ENCODE measurements at regions not wholly inside any gene's neighbourhood (a gene's known extent, or its start where the extent isn't known, plus 50 kb on each side); places are given as distances from the start of the nearest gene placed in this dataset.
"Not testable (repeated sequence)": the region's sequence is repeated elsewhere in the genome, so short reads cannot be mapped to it uniquely, and the experiment has no call there.

- DNase-seq (ENCODE audit: low read depth in 1 of 2, low spot score in 2 of 2), result no peak
- no peaks in the 10 kb centered on the region for H3K4me1 ChIP-seq (replicated peaks)
- H3K36me3 ChIP-seq, result no peaks in the 10 kb centered on the region
- no peaks in the 10 kb centered on the region for H3K27me3 ChIP-seq (replicated peaks)
- H3K27ac ChIP-seq, result no peak overlapping the region
- no peaks in the 10 kb centered on the region; the same call in 1 of the 2 replicates for H3K9me3 ChIP-seq (replicated peaks)
- no peak overlapping the region for H3K4me3 ChIP-seq
These were observed 297.2 kb upstream of the CRBN start for GRCh38 chr3:3476669-3477068.

GRCh38 chr3:3468596-3468995, 289.1 kb upstream of the CRBN start:
- Histone ChIP-seq H3K36me3 (no peaks in the 10 kb centered on the region), H3K4me3 (no peak overlapping the region), H3K9me3 (replicated peaks) (no peaks in the 10 kb centered on the region), H3K4me1 (replicated peaks) (no peaks in the 10 kb centered on the region), H3K27ac (no peak overlapping the region), H3K27me3 (replicated peaks) (no peaks in the 10 kb centered on the region)
- no peak for DNase-seq (ENCODE audit: low read depth in 1 of 2, low spot score in 2 of 2)

GRCh38 chr3:3464131-3464530, 284.6 kb upstream of the CRBN start:
- Histone ChIP-seq H3K9me3 (replicated peaks) (no peaks in the 10 kb centered on the region), H3K4me3 (no peak overlapping the region), H3K27me3 (replicated peaks) (no peaks in the 10 kb centered on the region), H3K4me1 (replicated peaks) (no peaks in the 10 kb centered on the region), H3K36me3 (no peaks in the 10 kb centered on the region), H3K27ac (no peak overlapping the region)
- no peak for DNase-seq (ENCODE audit: low read depth in 1 of 2, low spot score in 2 of 2)

GRCh38 chr3:3461317-3461716, 281.8 kb upstream of the CRBN start:
- Histone ChIP-seq H3K4me1 (replicated peaks) (no peaks in the 10 kb centered on the region), H3K36me3 (no peaks in the 10 kb centered on the region), H3K4me3 (no peak overlapping the region), H3K27me3 (replicated peaks) (no peaks in the 10 kb centered on the region), H3K27ac (no peak overlapping the region), H3K9me3 (replicated peaks) (no peaks in the 10 kb centered on the region)
- no peak for DNase-seq (ENCODE audit: low read depth in 1 of 2, low spot score in 2 of 2)

- Histone ChIP-seq H3K4me3 (no peak overlapping the region), H3K27me3 (replicated peaks) (no peaks in the 10 kb centered on the region), H3K4me1 (replicated peaks) (no peaks in the 10 kb centered on the region), H3K36me3 (no peaks in the 10 kb centered on the region), H3K9me3 (replicated peaks) (no peaks in the 10 kb centered on the region), H3K27ac (no peak overlapping the region)
- no peak for DNase-seq (ENCODE audit: low read depth in 1 of 2, low spot score in 2 of 2)
These were observed 269.0 kb upstream of the CRBN start for GRCh38 chr3:3448468-3448867.

- DNase-seq (ENCODE audit: low read depth in 1 of 2, low spot score in 2 of 2), result no peak
These were observed 268.1 kb upstream of the CRBN start for GRCh38 chr3:3447641-3448040.

GRCh38 chr3:3446251-3446650, 266.8 kb upstream of the CRBN start:
- H3K36me3 ChIP-seq, result no peaks in the 10 kb centered on the region
- H3K27me3 ChIP-seq (replicated peaks), result no peaks in the 10 kb centered on the region
- no peak overlapping the region for H3K27ac ChIP-seq

More at GRCh38 chr3:3447641-3448040, 268.1 kb upstream of the CRBN start:
- H3K4me1 ChIP-seq (replicated peaks), result no peaks in the 10 kb centered on the region
- H3K27me3 ChIP-seq (replicated peaks), result no peaks in the 10 kb centered on the region
- no peak overlapping the region for H3K27ac ChIP-seq
- H3K4me3 ChIP-seq, result no peak overlapping the region
- H3K9me3 ChIP-seq (replicated peaks), result no peaks in the 10 kb centered on the region
- H3K36me3 ChIP-seq, result no peaks in the 10 kb centered on the region

GRCh38 chr3:3443482-3443881, 264.0 kb upstream of the CRBN start:
- Histone ChIP-seq H3K36me3 (no peaks in the 10 kb centered on the region), H3K27me3 (replicated peaks) (no peaks in the 10 kb centered on the region), H3K4me3 (no peak overlapping the region), H3K9me3 (replicated peaks) (no peaks in the 10 kb centered on the region), H3K27ac (no peak overlapping the region), H3K4me1 (replicated peaks) (no peaks in the 10 kb centered on the region)
- DNase-seq (ENCODE audit: low read depth in 1 of 2, low spot score in 2 of 2), result no peak

More at GRCh38 chr3:3446251-3446650, 266.8 kb upstream of the CRBN start:
- Histone ChIP-seq H3K4me1 (replicated peaks) (no peaks in the 10 kb centered on the region), H3K9me3 (replicated peaks) (no peaks in the 10 kb centered on the region), H3K4me3 (no peak overlapping the region)
- DNase-seq (ENCODE audit: low read depth in 1 of 2, low spot score in 2 of 2), result no peak

- Histone ChIP-seq H3K27me3 (replicated peaks) (no peaks in the 10 kb centered on the region), H3K4me1 (replicated peaks) (no peaks in the 10 kb centered on the region), H3K27ac (no peak overlapping the region), H3K36me3 (no peaks in the 10 kb centered on the region), H3K4me3 (no peak overlapping the region), H3K9me3 (replicated peaks) (no peaks in the 10 kb centered on the region)
- no peak for DNase-seq (ENCODE audit: low read depth in 1 of 2, low spot score in 2 of 2)
These were observed 254.2 kb upstream of the CRBN start for GRCh38 chr3:3433711-3434110.

GRCh38 chr3:3429841-3430240, 250.3 kb upstream of the CRBN start:
- H3K9me3 ChIP-seq (replicated peaks), result no peaks in the 10 kb centered on the region
- H3K27me3 ChIP-seq (replicated peaks), result no peaks in the 10 kb centered on the region
- no peaks in the 10 kb centered on the region for H3K36me3 ChIP-seq
- H3K4me1 ChIP-seq (replicated peaks), result no peaks in the 10 kb centered on the region
- H3K4me3 ChIP-seq, result no peak overlapping the region
- H3K27ac ChIP-seq, result no peak overlapping the region
- DNase-seq (ENCODE audit: low read depth in 1 of 2, low spot score in 2 of 2), result no peak

- H3K36me3 ChIP-seq; H3K4me3 ChIP-seq; H3K27ac ChIP-seq; DNase-seq (ENCODE audit: low read depth in 1 of 2, low spot score in 2 of 2); H3K4me1 ChIP-seq (replicated peaks); H3K9me3 ChIP-seq (replicated peaks); H3K27me3 ChIP-seq (replicated peaks): not testable (repeated sequence)
These were observed 228.2 kb upstream of the CRBN start for GRCh38 chr3:3407707-3408106.

GRCh38 chr3:3405131-3405530, 225.6 kb upstream of the CRBN start:
- no peaks in the 10 kb centered on the region for H3K4me1 ChIP-seq (replicated peaks)
- no peaks in the 10 kb centered on the region for H3K9me3 ChIP-seq (replicated peaks)
- H3K36me3 ChIP-seq, result no peaks in the 10 kb centered on the region
- no peak for DNase-seq (ENCODE audit: low read depth in 1 of 2, low spot score in 2 of 2)
- no peak overlapping the region for H3K27ac ChIP-seq
- no peaks in the 10 kb centered on the region for H3K27me3 ChIP-seq (replicated peaks)
- no peak overlapping the region for H3K4me3 ChIP-seq

GRCh38 chr3:3403700-3404099, 224.2 kb upstream of the CRBN start:
- H3K36me3 ChIP-seq, result no peaks in the 10 kb centered on the region
- no peaks in the 10 kb centered on the region for H3K27me3 ChIP-seq (replicated peaks)
- no peaks in the 10 kb centered on the region for H3K4me1 ChIP-seq (replicated peaks)
- H3K9me3 ChIP-seq (replicated peaks), result no peaks in the 10 kb centered on the region
- DNase-seq (ENCODE audit: low read depth in 1 of 2, low spot score in 2 of 2), result no peak
- no peak overlapping the region for H3K27ac ChIP-seq
- no peak overlapping the region for H3K4me3 ChIP-seq

- Histone ChIP-seq H3K4me3 (no peak overlapping the region), H3K27ac (no peak overlapping the region), H3K4me1 (replicated peaks) (no peaks in the 10 kb centered on the region), H3K36me3 (no peaks in the 10 kb centered on the region), H3K27me3 (replicated peaks) (no peaks in the 10 kb centered on the region), H3K9me3 (replicated peaks) (no peaks in the 10 kb centered on the region)
- DNase-seq (ENCODE audit: low read depth in 1 of 2, low spot score in 2 of 2), result no peak
These were observed 213.5 kb upstream of the CRBN start for GRCh38 chr3:3392946-3393345.

GRCh38 chr3:3383461-3383860, 204.0 kb upstream of the CRBN start:
- no peak overlapping the region for H3K4me3 ChIP-seq
- H3K4me1 ChIP-seq (replicated peaks), result no peaks in the 10 kb centered on the region
- DNase-seq (ENCODE audit: low read depth in 1 of 2, low spot score in 2 of 2), result no peak
- H3K27me3 ChIP-seq (replicated peaks), result no peaks in the 10 kb centered on the region
- H3K9me3 ChIP-seq (replicated peaks), result no peaks in the 10 kb centered on the region
- no peaks in the 10 kb centered on the region for H3K36me3 ChIP-seq
- H3K27ac ChIP-seq, result no peak overlapping the region
